ENCODE measurements at regions not wholly inside any gene's neighbourhood (a gene's known extent, or its start where the extent isn't known, plus 50 kb on each side); places are given as distances from the start of the nearest gene placed in this dataset.
"Not testable (repeated sequence)": the region's sequence is repeated elsewhere in the genome, so short reads cannot be mapped to it uniquely, and the experiment has no call there.

DNA sequence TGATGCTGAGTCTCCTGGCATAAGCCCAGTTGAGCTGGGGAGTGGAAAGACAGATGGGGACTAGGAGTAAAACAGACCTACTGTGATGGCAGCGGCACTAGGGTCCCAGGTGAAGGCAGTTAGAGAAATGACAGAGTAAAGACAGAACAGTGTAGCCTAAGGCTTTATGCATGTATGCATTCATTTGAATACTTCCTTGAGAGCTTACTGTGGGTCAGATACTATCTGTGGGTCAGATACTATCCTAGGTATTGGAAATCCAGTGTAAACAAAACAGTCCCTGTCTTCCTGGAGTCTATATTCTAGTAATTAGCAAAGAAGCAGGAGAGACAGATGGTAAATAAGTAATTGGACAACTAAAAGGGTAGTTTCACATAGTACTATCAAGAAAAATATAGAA is 73.7 kb upstream of the LRCH1 start:
- in situ Hi-C loops (cut with MboI; ENCODE audit: low sequenced_read_pairs) = no loop called here
- Histone ChIP-seq H3K4me1 (no peaks in the 10 kb centered on the region), H3K4me3 (no peak overlapping the region), H3K36me3 (replicated peaks) (no peaks in the 10 kb centered on the region), H3K27me3 (ENCODE audit: low read depth) (no peaks in the 10 kb centered on the region), H3K9me3 (no peaks in the 10 kb centered on the region)
- DNase-seq (ENCODE audit: low spot score in 2 of 2) = no peak

DNA sequence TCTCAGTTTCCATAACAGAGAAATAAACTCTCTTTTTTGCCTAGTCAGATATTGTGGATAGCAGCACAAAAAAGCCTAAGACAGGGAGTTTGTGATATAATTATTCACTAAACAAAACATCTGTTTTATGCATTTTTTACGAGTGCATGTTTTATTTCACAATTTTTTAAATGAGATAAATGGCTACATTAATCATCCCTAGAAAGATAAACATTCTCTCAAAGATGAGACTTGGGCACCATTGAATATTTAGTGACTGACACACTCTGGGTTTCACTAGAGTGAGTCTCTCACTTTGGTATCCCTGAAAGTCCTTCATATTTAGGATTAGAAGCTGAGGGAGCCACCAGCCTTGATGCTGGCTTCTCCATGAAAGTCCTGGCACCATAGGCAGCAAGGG is 74.3 kb upstream of the LRCH1 start:
- Histone ChIP-seq H3K4me1 (no peaks in the 10 kb centered on the region), H3K36me3 (replicated peaks) (no peaks in the 10 kb centered on the region), H3K4me3 (no peak overlapping the region), H3K27me3 (ENCODE audit: low read depth) (no peaks in the 10 kb centered on the region), H3K9me3 (no peaks in the 10 kb centered on the region)
- in situ Hi-C loops (cut with MboI; ENCODE audit: low sequenced_read_pairs) = no loop called here
- no peak for DNase-seq (ENCODE audit: low spot score in 2 of 2)

DNA sequence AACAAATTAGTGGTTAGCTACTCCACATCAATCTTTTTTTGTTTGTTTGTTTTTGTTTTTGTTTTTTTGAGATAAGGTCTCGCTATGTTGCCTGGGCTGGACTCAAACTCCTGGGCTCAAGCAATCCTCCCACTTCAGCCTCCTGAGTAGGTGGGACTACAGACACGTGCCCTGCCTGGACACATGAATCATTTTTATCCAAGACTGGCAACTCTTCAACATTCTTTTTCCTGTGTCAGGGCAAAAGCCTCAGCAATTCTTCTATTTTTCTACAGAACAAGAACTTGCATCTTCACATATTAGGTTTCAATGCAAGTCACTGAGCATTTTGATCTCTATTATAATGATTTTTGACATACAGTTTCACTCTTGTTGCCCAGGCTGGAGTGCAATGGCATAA is 76.8 kb upstream of the LRCH1 start:
- no peaks in the 10 kb centered on the region for H3K27me3 ChIP-seq (ENCODE audit: low read depth)
- no peaks in the 10 kb centered on the region for H3K36me3 ChIP-seq (replicated peaks)
- no peaks in the 10 kb centered on the region for H3K4me1 ChIP-seq
- no peak overlapping the region for H3K4me3 ChIP-seq
- DNase-seq (ENCODE audit: low spot score in 2 of 2) = no peak
- H3K9me3 ChIP-seq = no peaks in the 10 kb centered on the region
- in situ Hi-C loops (cut with MboI; ENCODE audit: low sequenced_read_pairs) = no loop called here

DNA sequence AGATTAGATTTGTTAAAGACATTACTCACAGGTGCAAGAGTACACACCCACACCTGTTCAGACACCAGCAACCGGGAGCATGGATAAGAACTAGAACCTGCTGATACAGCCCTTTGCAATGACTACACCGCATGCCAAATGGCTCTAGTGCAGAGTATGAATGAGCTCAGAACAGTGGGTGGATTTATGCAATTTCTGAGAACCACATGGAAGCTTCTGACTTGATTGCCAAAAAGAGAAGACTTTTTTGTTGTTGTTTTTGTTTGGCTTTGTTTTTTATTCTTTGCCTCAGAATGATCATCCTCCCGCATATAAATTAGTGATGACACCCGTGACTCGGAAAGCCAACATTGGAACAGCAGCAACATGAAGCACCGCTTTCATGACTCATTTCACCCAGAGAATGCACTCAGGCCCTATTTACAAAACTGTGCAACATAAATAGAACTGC is 77.4 kb upstream of the LRCH1 start:
- H3K36me3 ChIP-seq (replicated peaks) = no peaks in the 10 kb centered on the region
- in situ Hi-C loops (cut with MboI; ENCODE audit: low sequenced_read_pairs) = no loop called here

DNA sequence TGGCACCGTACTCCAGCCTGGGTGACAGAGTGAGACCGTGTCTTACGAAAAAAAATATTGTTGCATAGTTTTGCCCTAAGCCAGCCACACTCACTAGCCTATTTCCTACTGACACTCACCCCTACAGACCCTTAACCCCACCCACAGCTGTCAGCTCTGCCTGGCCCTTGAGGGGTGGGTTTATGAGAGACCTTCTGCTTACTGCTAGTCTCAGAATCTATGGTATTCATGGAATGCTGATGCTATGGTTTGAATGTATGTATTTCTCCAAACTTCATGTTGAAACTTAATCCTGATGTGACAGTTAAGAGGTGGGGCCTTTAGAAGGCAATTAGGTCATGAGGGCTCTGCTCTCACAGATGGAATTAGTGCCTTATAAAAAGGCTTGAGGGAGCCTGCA is 79.2 kb upstream of the LRCH1 start:
- DNase-seq (ENCODE audit: low spot score in 2 of 2) = no peak
- no peaks in the 10 kb centered on the region for H3K9me3 ChIP-seq
- no peaks in the 10 kb centered on the region for H3K27me3 ChIP-seq (ENCODE audit: low read depth)
- in situ Hi-C loops (cut with MboI; ENCODE audit: low sequenced_read_pairs) = no loop called here
- H3K36me3 ChIP-seq (replicated peaks) = no peaks in the 10 kb centered on the region
- H3K4me3 ChIP-seq = no peak overlapping the region
- H3K4me1 ChIP-seq = peaks cover 8% of the 10 kb centered on the region

More for the DNA sequence above, 77.4 kb upstream of the LRCH1 start:
- Histone ChIP-seq H3K4me1 (no peaks in the 10 kb centered on the region), H3K9me3 (no peaks in the 10 kb centered on the region), H3K4me3 (no peak overlapping the region), H3K27me3 (ENCODE audit: low read depth) (no peaks in the 10 kb centered on the region)
- no peak for DNase-seq (ENCODE audit: low spot score in 2 of 2)

DNA sequence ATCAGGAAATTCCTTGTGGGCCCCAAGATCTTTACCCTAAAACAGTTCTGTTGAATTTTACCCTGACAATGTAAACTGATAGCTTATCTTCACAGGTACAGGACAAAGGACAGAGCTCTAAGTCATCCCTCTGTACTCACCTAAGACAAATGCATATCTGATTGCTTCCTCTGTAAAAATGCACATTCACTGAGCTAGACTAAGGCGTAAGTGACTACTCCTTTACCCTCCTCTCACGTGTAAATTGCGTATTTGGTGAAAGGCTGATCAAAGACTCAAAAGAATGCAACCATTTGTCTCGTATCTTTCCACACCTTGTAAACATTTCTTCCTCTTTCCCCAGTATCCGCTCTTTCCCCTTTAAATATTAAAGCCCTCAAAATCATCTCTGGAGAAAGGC is 80.6 kb upstream of the LRCH1 start:
- DNase-seq (ENCODE audit: low spot score in 2 of 2) = no peak
- Histone ChIP-seq H3K4me1 (peaks cover 20% of the 10 kb centered on the region), H3K4me3 (no peak overlapping the region), H3K27me3 (ENCODE audit: low read depth) (no peaks in the 10 kb centered on the region), H3K9me3 (no peaks in the 10 kb centered on the region), H3K36me3 (replicated peaks) (no peaks in the 10 kb centered on the region)
- in situ Hi-C loops (cut with MboI; ENCODE audit: low sequenced_read_pairs) = no loop called here

DNA sequence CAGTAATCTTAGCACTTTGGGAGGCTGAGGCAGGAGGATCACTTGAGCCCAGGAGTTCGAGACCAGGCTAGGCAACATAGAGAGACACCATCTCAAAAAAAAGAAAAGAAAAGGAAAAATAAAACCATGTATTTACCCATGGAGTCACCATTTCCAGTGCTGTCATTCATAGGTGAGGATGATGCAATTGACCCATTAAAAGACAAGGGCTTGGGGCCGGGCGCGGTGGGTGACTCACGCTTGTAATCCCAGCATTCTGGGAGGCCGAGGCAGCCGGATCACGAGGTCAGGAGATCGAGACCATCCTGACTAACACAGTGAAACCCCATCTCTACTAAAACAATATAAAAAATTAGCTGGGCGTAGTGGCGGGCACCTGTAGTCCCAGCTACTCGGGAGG is 82.6 kb upstream of the RUBCNL start:
- peak in 1 of 2 experiments; percentile 21 for DNase-seq (ENCODE audit: low spot score in 2 of 2)
- H3K4me3 ChIP-seq; in situ Hi-C loops (cut with MboI; ENCODE audit: low sequenced_read_pairs); H3K9me3 ChIP-seq; H3K36me3 ChIP-seq (replicated peaks); H3K27me3 ChIP-seq (ENCODE audit: low read depth): not testable (repeated sequence)
- H3K4me1 ChIP-seq = peaks cover 20% of the 10 kb centered on the region

DNA sequence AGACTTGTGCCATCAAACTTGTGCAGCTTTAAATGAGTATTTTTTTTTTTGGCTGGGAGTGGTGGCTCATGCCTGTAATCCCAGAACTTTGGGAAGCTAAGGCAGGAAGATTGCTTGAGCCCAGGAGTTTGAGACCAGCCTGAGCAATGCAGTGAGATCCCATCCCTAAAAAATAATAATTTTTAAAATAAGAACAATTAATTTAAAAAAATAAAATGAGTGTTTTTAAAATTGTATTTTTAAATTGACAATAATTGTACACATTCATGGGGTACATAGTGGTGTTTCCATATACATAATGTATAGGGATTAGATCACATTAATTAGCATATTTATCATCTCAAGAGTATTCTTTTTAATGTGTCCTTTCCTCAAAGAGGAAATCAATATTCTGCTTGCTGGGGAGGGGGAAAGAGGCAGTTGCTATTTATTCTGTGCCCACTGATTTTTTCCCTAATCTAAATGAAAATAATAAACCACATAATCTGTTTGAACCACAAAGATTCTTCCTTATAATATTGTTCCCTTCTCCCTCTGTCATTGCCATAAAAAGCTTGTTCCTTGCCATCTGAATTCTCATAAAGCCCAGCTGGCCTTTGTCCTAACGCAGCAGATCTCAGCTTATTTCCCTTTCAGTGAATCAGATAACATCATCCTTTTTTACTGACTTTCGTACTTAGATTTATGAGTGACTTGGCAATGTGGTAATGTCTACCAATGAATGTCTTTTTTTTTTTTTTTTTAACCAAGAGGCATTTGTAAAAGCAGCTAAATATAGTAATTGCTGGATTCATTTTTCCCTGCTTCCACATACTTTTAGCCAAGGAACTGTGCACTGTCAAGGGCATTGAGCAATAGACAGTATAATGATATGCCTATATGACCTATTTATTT is 81.8 kb upstream of the RUBCNL start:
- Histone ChIP-seq H3K4me3 (no peak overlapping the region), H3K9me3 (no peaks in the 10 kb centered on the region), H3K4me1 (peaks cover 20% of the 10 kb centered on the region), H3K36me3 (replicated peaks) (no peaks in the 10 kb centered on the region), H3K27me3 (ENCODE audit: low read depth) (no peaks in the 10 kb centered on the region)
- DNase-seq (ENCODE audit: low spot score in 2 of 2) = peak; percentile 68 to 91
- in situ Hi-C loops (cut with MboI; ENCODE audit: low sequenced_read_pairs) = no loop called here

DNA sequence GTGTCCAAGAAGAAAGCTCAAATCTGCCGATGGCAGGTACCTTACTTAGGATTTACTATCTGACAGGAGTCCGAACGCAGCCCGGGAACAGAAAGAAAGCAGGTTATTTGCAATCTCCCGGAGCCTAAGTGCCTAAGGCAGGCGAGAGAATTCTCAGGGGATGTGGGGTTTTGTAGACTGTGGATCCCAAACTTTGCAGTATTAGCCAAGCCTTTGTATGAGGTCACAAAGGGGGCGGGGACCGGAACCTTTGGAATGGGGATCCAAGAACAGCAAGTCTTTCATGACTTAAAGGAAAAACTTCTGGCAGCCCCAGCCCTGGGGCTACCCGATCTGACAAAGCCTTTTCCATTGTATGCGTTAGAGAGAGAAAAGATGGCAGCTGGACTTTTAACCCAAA is 80.6 kb upstream of the RUBCNL start:
- DNase-seq (ENCODE audit: low spot score in 2 of 2) = peak in 1 of 2 experiments; percentile 65
- H3K4me3 ChIP-seq; H3K27me3 ChIP-seq (ENCODE audit: low read depth); in situ Hi-C loops (cut with MboI; ENCODE audit: low sequenced_read_pairs); H3K9me3 ChIP-seq; H3K36me3 ChIP-seq (replicated peaks): not testable (repeated sequence)
- H3K4me1 ChIP-seq = peaks cover 20% of the 10 kb centered on the region

DNA sequence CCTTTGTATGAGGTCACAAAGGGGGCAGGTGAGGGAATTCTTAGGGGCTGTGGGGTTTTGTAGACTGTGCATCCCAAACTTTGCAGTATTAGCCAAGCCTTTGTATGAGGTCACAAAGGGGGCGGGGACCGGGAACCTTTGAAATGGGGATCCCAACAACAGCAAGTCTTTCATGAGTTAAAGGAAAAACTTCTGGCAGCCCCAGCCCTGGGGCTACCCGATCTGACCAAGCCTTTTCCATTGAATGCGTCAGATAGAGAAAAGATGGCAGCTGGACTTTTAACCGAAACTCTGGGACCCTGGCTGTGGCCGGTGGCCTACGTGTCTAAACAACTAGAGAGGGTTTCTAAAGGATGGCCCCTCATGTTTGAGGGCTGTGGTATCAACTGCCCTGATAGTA is 79.0 kb upstream of the RUBCNL start:
- H3K27me3 ChIP-seq (ENCODE audit: low read depth); DNase-seq (ENCODE audit: low spot score in 2 of 2); H3K36me3 ChIP-seq (replicated peaks); H3K4me3 ChIP-seq; H3K9me3 ChIP-seq; in situ Hi-C loops (cut with MboI; ENCODE audit: low sequenced_read_pairs): not testable (repeated sequence)
- peaks cover 20% of the 10 kb centered on the region for H3K4me1 ChIP-seq

DNA sequence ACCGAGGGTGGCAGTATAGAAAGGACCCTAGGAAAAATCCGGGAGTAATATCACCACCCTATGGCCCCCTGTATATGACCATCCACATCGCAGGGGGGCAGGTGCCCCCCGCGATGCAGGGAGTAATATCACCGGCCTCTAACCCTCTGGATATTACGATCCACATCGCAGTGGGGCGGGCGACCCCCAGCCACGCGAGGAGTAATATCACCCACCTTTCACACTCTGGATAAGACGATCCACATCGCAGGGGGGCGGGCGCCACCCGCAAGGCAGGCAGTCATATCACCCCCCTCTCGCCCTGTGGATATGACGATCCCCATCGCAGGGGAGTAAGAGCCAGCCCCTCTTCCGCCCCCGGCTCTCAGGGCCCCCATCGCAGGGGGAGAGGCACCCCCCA is 76.7 kb upstream of the RUBCNL start:
- H3K4me3 ChIP-seq = no peak overlapping the region
- H3K4me1 ChIP-seq = peaks cover 12% of the 10 kb centered on the region
- no peak for DNase-seq (ENCODE audit: low spot score in 2 of 2)
- H3K27me3 ChIP-seq (ENCODE audit: low read depth) = no peaks in the 10 kb centered on the region
- no peaks in the 10 kb centered on the region for H3K9me3 ChIP-seq
- in situ Hi-C loops (cut with MboI; ENCODE audit: low sequenced_read_pairs) = no loop called here
- H3K36me3 ChIP-seq (replicated peaks) = no peaks in the 10 kb centered on the region

DNA sequence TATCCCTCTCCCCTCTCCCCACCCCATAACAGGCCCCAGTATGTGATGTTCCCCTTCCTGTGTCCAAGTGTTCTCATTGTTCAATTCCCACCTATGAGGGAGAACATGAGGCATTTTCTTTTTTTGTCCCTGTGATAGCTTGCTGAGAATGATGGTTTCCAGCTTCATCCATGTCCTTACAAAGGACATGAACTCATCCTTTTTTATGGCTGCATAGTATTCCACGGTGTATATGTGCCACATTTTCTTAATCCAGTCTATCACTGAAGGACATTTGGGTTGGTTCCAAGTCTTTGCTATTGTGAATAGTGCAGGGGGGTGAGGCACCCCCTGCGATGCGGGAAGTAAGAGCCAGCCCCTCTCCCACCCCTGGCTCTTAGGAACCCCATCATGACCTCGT is 73.2 kb upstream of the RUBCNL start:
- in situ Hi-C loops (cut with MboI; ENCODE audit: low sequenced_read_pairs); H3K4me3 ChIP-seq; H3K27me3 ChIP-seq (ENCODE audit: low read depth); H3K36me3 ChIP-seq (replicated peaks); DNase-seq (ENCODE audit: low spot score in 2 of 2); H3K4me1 ChIP-seq; H3K9me3 ChIP-seq: not testable (repeated sequence)

DNA sequence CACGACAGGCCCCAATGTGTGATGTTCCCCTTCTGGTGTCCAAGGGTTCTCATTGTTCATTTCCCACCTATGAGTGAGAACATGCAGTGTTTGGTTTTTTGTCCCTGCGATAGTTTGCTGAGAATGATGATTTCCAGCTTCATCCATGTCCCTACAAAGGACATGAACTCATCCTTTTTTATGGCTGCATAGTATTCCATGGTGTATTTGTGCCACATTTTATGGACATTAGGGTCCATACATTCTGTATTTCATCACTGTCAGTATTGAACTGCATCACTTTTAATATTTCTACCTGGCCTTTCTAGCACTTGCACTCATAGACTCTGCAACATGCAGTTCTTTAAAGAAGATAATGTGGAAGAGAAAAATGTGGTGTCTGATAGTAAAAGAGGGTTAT is 70.2 kb upstream of the RUBCNL start:
- H3K4me3 ChIP-seq; in situ Hi-C loops (cut with MboI; ENCODE audit: low sequenced_read_pairs); DNase-seq (ENCODE audit: low spot score in 2 of 2): not testable (repeated sequence)

DNA sequence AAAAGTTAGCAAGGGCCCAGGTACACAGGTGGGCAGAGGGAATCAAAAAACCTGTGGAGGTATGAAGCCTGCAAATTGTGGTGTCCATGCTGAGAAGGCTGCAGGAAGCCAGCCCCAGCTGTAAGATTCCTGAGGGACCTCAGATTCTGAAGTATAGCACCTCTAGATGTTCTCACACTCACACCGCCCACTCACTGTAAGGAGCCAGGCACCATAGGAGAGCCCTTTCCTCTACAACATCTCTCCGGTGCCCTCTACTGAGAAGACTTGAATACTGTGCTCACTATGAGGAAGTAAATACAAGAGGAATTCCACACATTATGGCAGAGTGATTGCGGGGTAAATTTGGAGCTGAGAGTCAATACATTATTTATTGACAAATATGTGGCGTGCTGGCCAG is 68.9 kb upstream of the RUBCNL start:
- H3K4me1 ChIP-seq; H3K4me3 ChIP-seq; H3K36me3 ChIP-seq (replicated peaks); H3K9me3 ChIP-seq; in situ Hi-C loops (cut with MboI; ENCODE audit: low sequenced_read_pairs); H3K27me3 ChIP-seq (ENCODE audit: low read depth): not testable (repeated sequence)
- DNase-seq (ENCODE audit: low spot score in 2 of 2) = peak in 1 of 2 experiments; percentile 44

More for the DNA sequence above, 70.2 kb upstream of the RUBCNL start:
- not testable (repeated sequence) for H3K9me3 ChIP-seq; H3K36me3 ChIP-seq (replicated peaks); H3K27me3 ChIP-seq (ENCODE audit: low read depth); H3K4me1 ChIP-seq

DNA sequence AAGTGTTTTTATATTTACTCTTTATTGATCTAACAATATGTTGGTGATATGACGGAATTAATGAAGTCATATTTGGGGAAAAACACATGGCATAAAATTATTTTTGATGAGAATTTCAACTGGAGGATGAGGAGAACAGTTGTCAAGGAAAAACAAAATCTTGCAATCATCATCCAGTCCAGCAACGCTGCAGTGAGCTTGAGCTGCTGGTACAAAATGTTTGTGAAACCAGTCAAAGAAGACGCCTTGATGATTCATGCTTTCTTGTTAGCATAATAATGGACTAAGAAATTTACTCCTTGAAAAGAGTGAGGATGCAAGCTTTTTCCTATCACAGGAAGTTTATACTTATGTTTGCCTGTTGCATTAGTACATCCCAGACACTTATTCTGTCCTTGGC is 64.1 kb upstream of the RUBCNL start:
- in situ Hi-C loops (cut with MboI; ENCODE audit: low sequenced_read_pairs); H3K4me1 ChIP-seq; H3K9me3 ChIP-seq; H3K27me3 ChIP-seq (ENCODE audit: low read depth); DNase-seq (ENCODE audit: low spot score in 2 of 2); H3K36me3 ChIP-seq (replicated peaks); H3K4me3 ChIP-seq: not testable (repeated sequence)
